C4-2B (cell line): ENCODE measurements at regions not wholly inside any gene's neighbourhood (a gene's known extent, or its start where the extent isn't known, plus 50 kb on each side); places are given as distances from the start of the nearest gene placed in this dataset.

Experiments used
- CTCF ChIP-seq: fragments of 450-650 bp; conservative IDR thresholded peaks from 2 replicates; pipeline ENCODE4 v1.5.1; 2017; ENCODE audit warnings: mild to moderate bottlenecking
- ZFX ChIP-seq: fragments of 450-650 bp; IDR thresholded peaks from 2 replicates; pipeline ENCODE4 v1.6.1; 2017

- TF ChIP-seq CTCF = no peak
- TF ChIP-seq ZFX = no peak
Measured at GRCh38 chr1:208601561-208601960, 357.4 kb upstream of the PLXNA2 start.
